Right atrium auricular region (tissue), 2 donors: ENCODE measurements at regions not wholly inside any gene's neighbourhood (a gene's known extent, or its start where the extent isn't known, plus 50 kb on each side); places are given as distances from the start of the nearest gene placed in this dataset.
"Not testable (repeated sequence)": the region's sequence is repeated elsewhere in the genome, so short reads cannot be mapped to it uniquely, and the experiment has no call there.

Source experiments
- DNase-seq: peaks from one replicate; pipeline ENCODE4 v3.0.0-alpha.2; 2019; ENCODE audit warnings: low spot score
- H3K27ac ChIP-seq, 2 donors: fragments of 200-600 bp; sonication (generic); 1 replicate in 1 of 2; 2 replicates in 1 of 2; pipeline ENCODE4 v1.5.1; 2016 to 2019
- H3K27me3 ChIP-seq, 2 donors: fragments of 200-600 bp; sonication (generic); one replicate each; pipeline versions ENCODE4 v1.5.1 to v1.6.0; 2017 to 2019
- H3K36me3 ChIP-seq: fragments of 200-600 bp; sonication (generic); one replicate; pipeline ENCODE4 v1.5.1; 2016
- H3K4me1 ChIP-seq, 2 donors: fragments of 200-600 bp; sonication (generic); one replicate each; pipeline versions ENCODE4 v1.5.1 to v1.6.0; 2017 to 2019
- H3K4me3 ChIP-seq, 2 donors: fragments of 200-600 bp; sonication (generic); 1 replicate in 1 of 2; 2 replicates in 1 of 2; pipeline ENCODE4 v1.5.1; 2017 to 2019; ENCODE audit warnings: mild to moderate bottlenecking in 1 of 2, moderate library complexity in 1 of 2
- H3K9me3 ChIP-seq, 2 donors: fragments of 200-600 bp; sonication (generic); one replicate each; pipeline ENCODE4 v1.5.1; 2019
- TF ChIP-seq, protein P1 (sequence below), 2 donors: fragments of 200-600 bp; sonication (generic); IDR thresholded peaks; one replicate each; pipeline ENCODE4 v1.5.1; 2019; ENCODE audit warnings: antibody characterized with exemption in 2 of 2

DNA sequence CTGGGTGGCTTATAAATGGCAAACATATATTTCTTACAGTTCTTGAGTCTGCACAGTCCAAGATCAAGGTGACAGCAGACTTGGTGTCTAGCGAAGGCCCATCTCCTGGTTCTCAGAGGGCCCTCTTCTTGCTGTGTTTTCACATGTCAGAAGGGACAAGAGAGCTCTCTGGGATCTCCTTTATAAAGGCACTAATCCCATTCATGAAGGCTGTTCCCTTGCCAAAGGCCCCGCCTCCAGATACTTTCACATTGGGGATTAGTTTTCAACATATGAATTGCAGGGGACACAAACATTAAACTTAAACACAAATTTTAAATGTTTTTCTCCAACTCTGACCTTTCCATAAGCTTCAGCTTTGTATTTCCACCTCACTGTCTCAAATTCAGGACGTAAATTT lies 1135.0 kb upstream of the TENM3 start:
- no peak overlapping the region for H3K4me3 ChIP-seq
- H3K9me3 ChIP-seq: no peaks in the 10 kb centered on the region
- H3K27me3 ChIP-seq: no peaks in the 10 kb centered on the region
- no peak for DNase-seq
- TF ChIP-seq, protein P1, sequence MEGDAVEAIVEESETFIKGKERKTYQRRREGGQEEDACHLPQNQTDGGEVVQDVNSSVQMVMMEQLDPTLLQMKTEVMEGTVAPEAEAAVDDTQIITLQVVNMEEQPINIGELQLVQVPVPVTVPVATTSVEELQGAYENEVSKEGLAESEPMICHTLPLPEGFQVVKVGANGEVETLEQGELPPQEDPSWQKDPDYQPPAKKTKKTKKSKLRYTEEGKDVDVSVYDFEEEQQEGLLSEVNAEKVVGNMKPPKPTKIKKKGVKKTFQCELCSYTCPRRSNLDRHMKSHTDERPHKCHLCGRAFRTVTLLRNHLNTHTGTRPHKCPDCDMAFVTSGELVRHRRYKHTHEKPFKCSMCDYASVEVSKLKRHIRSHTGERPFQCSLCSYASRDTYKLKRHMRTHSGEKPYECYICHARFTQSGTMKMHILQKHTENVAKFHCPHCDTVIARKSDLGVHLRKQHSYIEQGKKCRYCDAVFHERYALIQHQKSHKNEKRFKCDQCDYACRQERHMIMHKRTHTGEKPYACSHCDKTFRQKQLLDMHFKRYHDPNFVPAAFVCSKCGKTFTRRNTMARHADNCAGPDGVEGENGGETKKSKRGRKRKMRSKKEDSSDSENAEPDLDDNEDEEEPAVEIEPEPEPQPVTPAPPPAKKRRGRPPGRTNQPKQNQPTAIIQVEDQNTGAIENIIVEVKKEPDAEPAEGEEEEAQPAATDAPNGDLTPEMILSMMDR (IDR thresholded peaks at IDR 0.05): no peak
- no peaks in the 10 kb centered on the region for H3K36me3 ChIP-seq
- no peak overlapping the region for H3K27ac ChIP-seq
- H3K4me1 ChIP-seq: no peaks in the 10 kb centered on the region

DNA sequence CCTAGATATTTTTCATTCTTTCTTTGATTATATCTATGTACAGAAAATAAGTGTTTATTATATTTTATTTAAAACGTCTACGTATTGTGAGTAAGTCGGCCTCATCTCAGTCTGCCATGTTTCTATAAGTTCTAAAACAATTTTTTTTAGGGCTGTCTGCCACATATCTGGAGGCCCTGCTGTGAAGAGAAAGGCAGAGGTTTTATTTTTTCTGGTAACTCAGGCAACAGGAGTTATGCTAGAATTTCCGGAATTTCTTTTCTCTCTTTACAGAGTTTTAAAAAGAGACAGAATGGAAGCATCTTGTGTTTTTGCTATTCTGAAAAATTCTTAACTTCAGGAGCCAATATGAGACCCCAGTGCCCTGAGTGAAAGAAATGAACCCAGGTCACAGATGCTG lies 1124.0 kb upstream of the TENM3 start:
- TF ChIP-seq, protein P1 (IDR thresholded peaks at IDR 0.05): no peak
- Histone ChIP-seq H3K9me3 (no peaks in the 10 kb centered on the region), H3K4me3 (no peak overlapping the region), H3K27me3 (no peaks in the 10 kb centered on the region), H3K4me1 (no peaks in the 10 kb centered on the region), H3K27ac (no peak overlapping the region), H3K36me3 (no peaks in the 10 kb centered on the region)
- no peak for DNase-seq

DNA sequence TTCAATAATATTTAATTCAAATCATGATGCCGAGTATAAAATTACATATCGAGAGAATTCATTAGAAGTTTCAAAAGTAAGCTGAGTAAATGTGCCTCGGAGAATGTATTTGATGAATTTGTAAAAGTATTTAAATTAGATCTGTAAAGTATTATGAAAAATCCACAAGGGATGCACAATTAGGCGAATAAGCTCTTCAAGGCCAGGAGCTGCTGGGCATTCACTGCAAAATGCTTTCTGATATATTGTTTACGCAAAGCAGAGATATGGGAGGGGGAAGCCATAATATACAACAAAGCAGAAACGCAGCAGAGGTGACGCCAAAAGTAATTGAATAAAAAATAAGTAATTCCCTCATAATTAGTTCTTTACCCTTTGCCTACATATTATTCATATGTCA lies 1121.5 kb upstream of the TENM3 start:
- Histone ChIP-seq H3K27ac (no peak overlapping the region), H3K4me3 (no peak overlapping the region), H3K4me1 (no peaks in the 10 kb centered on the region), H3K36me3 (no peaks in the 10 kb centered on the region), H3K9me3 (no peaks in the 10 kb centered on the region), H3K27me3 (no peaks in the 10 kb centered on the region)
- TF ChIP-seq, protein P1 (IDR thresholded peaks at IDR 0.05): no peak
- DNase-seq: no peak

DNA sequence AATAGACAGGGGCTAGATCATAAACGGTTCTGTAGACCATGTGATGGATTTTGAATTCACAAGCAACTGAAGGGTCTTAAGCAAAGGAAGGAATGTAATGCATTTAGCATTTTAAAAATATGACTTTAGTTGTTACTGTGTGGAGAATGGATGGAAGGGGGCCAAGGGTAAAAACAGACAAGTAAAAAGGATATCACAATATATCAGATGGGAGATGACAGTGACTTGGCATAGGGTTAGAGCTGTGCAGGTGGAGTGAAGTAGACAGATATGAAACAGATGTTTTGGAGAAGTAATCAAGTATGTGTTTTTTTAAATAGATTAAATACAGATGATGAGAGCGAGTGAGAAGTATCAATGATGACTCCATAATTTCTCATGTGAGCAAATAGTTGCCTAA lies 1116.0 kb upstream of the TENM3 start:
- no peak for DNase-seq
- H3K4me3 ChIP-seq: no peak overlapping the region
- H3K27me3 ChIP-seq: no peaks in the 10 kb centered on the region
- peaks cover 0 to 16% of the 10 kb centered on the region in 2 donors for H3K9me3 ChIP-seq
- TF ChIP-seq, protein P1 (IDR thresholded peaks at IDR 0.05): no peak
- H3K4me1 ChIP-seq: no peaks in the 10 kb centered on the region
- no peaks in the 10 kb centered on the region for H3K36me3 ChIP-seq
- H3K27ac ChIP-seq: no peak overlapping the region

DNA sequence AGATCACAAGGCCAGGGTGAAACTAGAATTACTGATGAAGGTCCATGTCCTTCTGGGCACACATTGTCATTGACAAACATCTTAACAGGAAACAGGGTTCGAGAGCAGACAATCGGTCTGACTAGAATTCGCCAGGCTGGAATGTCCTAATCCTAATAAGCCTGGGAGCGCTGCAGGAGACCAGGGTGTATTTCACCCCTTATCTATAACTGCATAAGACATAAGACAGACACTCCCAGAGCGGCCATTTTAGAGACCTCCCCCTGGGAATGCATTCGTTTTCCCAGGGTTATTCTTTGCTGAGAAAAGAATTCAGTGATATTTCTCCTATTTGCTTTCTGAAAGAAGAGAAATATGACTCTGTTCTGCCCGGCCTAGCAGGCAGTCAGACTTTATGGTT lies 1112.9 kb upstream of the TENM3 start:
- not testable (repeated sequence) for DNase-seq, H3K36me3 ChIP-seq

DNA sequence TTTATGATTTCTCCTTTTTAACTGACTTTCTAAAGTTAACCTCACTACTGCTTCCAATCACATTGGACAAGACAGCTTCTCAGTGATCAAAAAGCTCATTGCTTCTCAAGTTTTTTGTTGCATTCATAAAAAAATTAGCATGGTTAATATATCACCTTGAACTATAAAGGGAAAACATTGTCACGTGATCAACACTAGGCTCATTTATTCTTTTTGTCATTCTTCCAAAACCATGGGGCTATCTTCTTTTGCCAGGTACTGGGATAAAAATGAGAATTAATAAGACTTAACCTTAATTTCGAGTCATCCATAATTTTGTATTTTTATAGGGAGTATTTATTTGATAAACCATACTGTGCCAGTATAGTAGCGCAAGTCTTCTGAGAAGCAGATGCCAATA lies 1105.9 kb upstream of the TENM3 start:
- no peak for DNase-seq
- H3K36me3 ChIP-seq: no peaks in the 10 kb centered on the region
- no peaks in the 10 kb centered on the region for H3K9me3 ChIP-seq
- H3K4me1 ChIP-seq: no peaks in the 10 kb centered on the region
- H3K4me3 ChIP-seq: no peak overlapping the region
- H3K27me3 ChIP-seq: no peaks in the 10 kb centered on the region
- TF ChIP-seq, protein P1 (IDR thresholded peaks at IDR 0.05): no peak
- no peak overlapping the region for H3K27ac ChIP-seq

More for the DNA sequence above, 1112.9 kb upstream of the TENM3 start:
- peaks cover 0 to 16% of the 10 kb centered on the region in 2 donors for H3K9me3 ChIP-seq
- H3K4me3 ChIP-seq, H3K4me1 ChIP-seq, H3K27me3 ChIP-seq, H3K27ac ChIP-seq: not testable (repeated sequence)
